GM23248 (cell line): ENCODE measurements at regions not wholly inside any gene's neighbourhood (a gene's known extent, or its start where the extent isn't known, plus 50 kb on each side); places are given as distances from the start of the nearest gene placed in this dataset.

ENCODE experiments used
- EZH2 ChIP-seq: fragments of 200-600 bp; sonication (generic); IDR thresholded peaks from 2 replicates; pipeline ENCODE4 v1.6.1; 2018; ENCODE audit warnings: antibody characterized with exemption, mild to moderate bottlenecking; ENCODE audit not compliant: insufficient read depth, poor library complexity, severe bottlenecking
- EZH2phosphoT487 ChIP-seq: fragments of 200-600 bp; sonication (generic); IDR thresholded peaks from 2 replicates; pipeline ENCODE4 v1.6.1; 2018; ENCODE audit warnings: antibody characterized with exemption, moderate library complexity, mild to moderate bottlenecking, low read depth; ENCODE audit not compliant: insufficient read depth

DNA sequence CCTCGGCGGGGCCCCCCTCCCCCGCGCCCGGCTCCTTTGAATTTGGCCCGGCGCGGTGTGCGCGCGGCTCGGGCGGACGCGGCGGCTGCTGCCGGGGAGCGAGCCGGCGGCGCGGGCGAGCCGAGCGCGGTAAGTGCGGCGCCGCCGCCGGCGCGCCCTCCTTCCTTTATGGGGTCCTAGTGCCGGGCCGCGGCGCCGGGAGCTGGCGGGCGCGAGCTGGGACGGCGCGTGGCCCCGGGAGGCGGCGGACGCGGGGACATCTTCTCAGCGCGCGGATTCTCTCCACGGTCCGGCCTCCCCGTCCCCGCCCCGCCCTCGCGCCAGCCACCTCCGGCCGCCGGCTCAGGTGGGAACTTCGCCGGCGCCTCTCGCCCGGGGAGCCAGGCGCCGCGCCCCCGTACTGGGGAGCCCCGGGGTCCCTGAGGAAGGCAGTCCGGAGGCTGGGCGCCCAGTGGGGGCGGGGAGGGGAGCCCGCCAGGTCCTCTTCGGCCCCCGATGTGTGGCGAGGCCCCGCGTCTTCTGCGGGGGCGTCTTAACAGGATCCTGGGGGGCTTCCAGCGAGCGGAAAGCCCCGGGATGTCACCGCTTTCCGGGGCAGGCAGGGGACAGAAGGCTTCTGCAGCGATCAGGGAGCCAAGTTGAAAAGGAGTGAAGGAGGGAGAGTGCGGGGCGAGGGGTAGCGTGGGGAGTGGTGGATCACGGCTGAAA, 98.4 kb upstream of the TENM3 start:
- TF ChIP-seq EZH2phosphoT487: no peak
- TF ChIP-seq EZH2: no peak
